CD14-positive monocyte (primary cell): ENCODE measurements at regions not wholly inside any gene's neighbourhood (a gene's known extent, or its start where the extent isn't known, plus 50 kb on each side); places are given as distances from the start of the nearest gene placed in this dataset.

Experiments used
- DNase-seq, 3 donors: peaks; one replicate each; pipeline ENCODE4 v3.0.0-alpha.2; 2011 to 2022
- H2AFZ ChIP-seq: 2 replicates; pipeline ENCODE4 v1.6.0; 2012; ENCODE audit warnings: mild to moderate bottlenecking, low read depth, low read length, inconsistent platforms; ENCODE audit not compliant: insufficient read depth, poor library complexity, severe bottlenecking
- H3K27ac ChIP-seq, 2 donors: 1 replicate in 1 of 2; 2 replicates in 1 of 2; pipeline ENCODE4 v1.5.1; 2012 to 2013; ENCODE audit warnings: low read length in 2 of 2, control low read depth in 1 of 2, inconsistent platforms in 1 of 2, low read depth in 1 of 2, mild to moderate bottlenecking in 1 of 2
- H3K27me3 ChIP-seq, 2 donors: one replicate each; pipeline versions ENCODE4 v1.6.0 to v1.6.1; 2011 to 2013; ENCODE audit warnings: low read length in 2 of 2; ENCODE audit not compliant: control insufficient read depth in 2 of 2, insufficient read depth in 2 of 2
- H3K36me3 ChIP-seq, 2 donors: replicated peaks in 1 of 2; 1 replicate in 1 of 2; 2 replicates in 1 of 2; pipeline versions ENCODE4 v1.5.1 to v1.6.1; 2012 to 2013; ENCODE audit warnings: low read length in 2 of 2, control low read depth in 1 of 2, inconsistent platforms in 1 of 2, mild to moderate bottlenecking in 1 of 2; ENCODE audit not compliant: insufficient read depth in 2 of 2, control insufficient read depth in 1 of 2
- H3K4me1 ChIP-seq, 2 donors: 1 replicate in 1 of 2; 2 replicates in 1 of 2; pipeline versions ENCODE4 v1.5.1 to v1.6.1; 2012 to 2013; ENCODE audit warnings: low read length in 2 of 2, control low read depth in 1 of 2, inconsistent platforms in 1 of 2, mild to moderate bottlenecking in 1 of 2, moderate library complexity in 1 of 2; ENCODE audit not compliant: insufficient read depth in 2 of 2, control insufficient read depth in 1 of 2
- H3K4me2 ChIP-seq: replicated peaks from 2 replicates; pipeline ENCODE3; 2012; ENCODE audit warnings: low read length, moderate library complexity, mild to moderate bottlenecking; ENCODE audit not compliant: poor library complexity, severe bottlenecking; ENCODE audit errors: extremely low read depth
- H3K4me3 ChIP-seq, 3 experiments: fragments of 200-600 bp in 1 of 3; sonication (generic) in 1 of 3; replicated peaks in 1 of 3; 1 replicate in 2 of 3; 2 replicates in 1 of 3; pipeline ENCODE4 v1.5.1; 2011 to 2013; ENCODE audit warnings: low read length in 3 of 3, mild to moderate bottlenecking in 3 of 3, control low read depth in 2 of 3, low read depth in 2 of 3, inconsistent platforms in 1 of 3, moderate library complexity in 1 of 3
- H3K79me2 ChIP-seq: 2 replicates; pipeline ENCODE4 v1.6.0; 2012; ENCODE audit warnings: mild to moderate bottlenecking, control low read depth, inconsistent platforms, low read length, moderate library complexity; ENCODE audit not compliant: insufficient read depth
- H3K9ac ChIP-seq: 2 replicates; pipeline ENCODE4 v1.6.0; 2017; ENCODE audit warnings: low read length, mild to moderate bottlenecking; ENCODE audit not compliant: insufficient read depth, poor library complexity, severe bottlenecking
- H3K9me3 ChIP-seq, 2 donors: replicated peaks in 1 of 2; 1 replicate in 1 of 2; 2 replicates in 1 of 2; pipeline versions ENCODE4 v1.5.1 to v1.6.1; 2012 to 2013; ENCODE audit warnings: low read length in 2 of 2, control low read depth in 1 of 2; ENCODE audit not compliant: control insufficient read depth in 1 of 2, insufficient read depth in 1 of 2
- H4K20me1 ChIP-seq: 2 replicates; pipeline ENCODE4 v1.6.0; 2012; ENCODE audit warnings: mild to moderate bottlenecking, low read length, control low read depth, moderate library complexity; ENCODE audit not compliant: insufficient read depth
- H3K27ac Mint-ChIP-seq, 7 donors: one replicate each; pipeline ENCODE4 v1.8.0; 2020; ENCODE audit warnings: mild to moderate bottlenecking in 7 of 7, mixed read lengths in 7 of 7, moderate library complexity in 6 of 7, inconsistent platforms in 2 of 7
- H3K27me3 Mint-ChIP-seq, 3 donors: one replicate each; pipeline ENCODE4 v1.8.0; 2021 to 2022; ENCODE audit warnings: low read depth in 3 of 3, mild to moderate bottlenecking in 3 of 3, mixed read lengths in 3 of 3, moderate library complexity in 3 of 3, inconsistent platforms in 1 of 3
- H3K36me3 Mint-ChIP-seq, 2 donors: one replicate each; pipeline ENCODE4 v1.8.0; 2020; ENCODE audit warnings: mixed read lengths in 2 of 2, inconsistent platforms in 1 of 2, mild to moderate bottlenecking in 1 of 2
- H3K4me1 Mint-ChIP-seq: one replicate; pipeline ENCODE4 v1.8.0; 2020; ENCODE audit warnings: mild to moderate bottlenecking, mixed read lengths
- H3K4me3 Mint-ChIP-seq, 2 donors: one replicate each; pipeline ENCODE4 v1.8.0; 2020; ENCODE audit warnings: mild to moderate bottlenecking in 2 of 2, mixed read lengths in 2 of 2, moderate library complexity in 1 of 2
- H3K9me3 Mint-ChIP-seq, 7 donors: one replicate each; pipeline ENCODE4 v1.8.0; 2020 to 2022; ENCODE audit warnings: mixed read lengths in 7 of 7, mild to moderate bottlenecking in 6 of 7, moderate library complexity in 6 of 7, inconsistent platforms in 2 of 7
- CTCF ChIP-seq: fragments of 200-600 bp; IDR thresholded peaks from one replicate; pipeline ENCODE4 v1.8.0; 2022; ENCODE audit warnings: antibody characterized with exemption, mild to moderate bottlenecking
- WGBS: methylation state at CpG from one replicate; pipeline ENCODE4 v1.1.5; 2013; ENCODE audit warnings: missing lambda C conversion rate; ENCODE audit not compliant: insufficient coverage; 5-methylcytosine and 5-hydroxymethylcytosine counted together
- intact Hi-C, 2 donors: fragments of 100-400 bp; cut with micrococcal nuclease; formaldehyde crosslinking; loops; one replicate each; pipeline versions ENCODE4 v1.15.0 to v1.15.1; 2023

- H3K27me3 Mint-ChIP-seq, result no peaks in the 10 kb centered on the region
- no peak overlapping the region for H3K4me3 ChIP-seq
- no peak overlapping the region for H3K9ac ChIP-seq
- no peak overlapping the region for H3K4me3 Mint-ChIP-seq
- WGBS, result no CpG with 5 or more reads among the region's 5 CpGs
- no peak overlapping the region for H2AFZ ChIP-seq
- no peak for TF ChIP-seq CTCF
- no peak for DNase-seq
- no peak overlapping the region for H3K27ac ChIP-seq
- no peaks in the 10 kb centered on the region for H4K20me1 ChIP-seq
- H3K27ac Mint-ChIP-seq, result no peak overlapping the region
- no peaks in the 10 kb centered on the region for H3K36me3 Mint-ChIP-seq
- no peaks in the 10 kb centered on the region for H3K36me3 ChIP-seq
- H3K9me3 Mint-ChIP-seq, result peaks cover 0 to 7% (median 1%) of the 10 kb centered on the region in 7 donors
- no peak overlapping the region for H3K4me2 ChIP-seq
- H3K4me1 Mint-ChIP-seq, result no peaks in the 10 kb centered on the region
- intact Hi-C loops, result no loop called here
- H3K9me3 ChIP-seq, result no peaks in the 10 kb centered on the region
- no peaks in the 10 kb centered on the region for H3K27me3 ChIP-seq
- no peaks in the 10 kb centered on the region for H3K4me1 ChIP-seq
- no peaks in the 10 kb centered on the region for H3K79me2 ChIP-seq
Measured at GRCh38 chr13:39134574-39134973, 96.3 kb downstream of the NHLRC3 start.

- Histone ChIP-seq H3K79me2 (no peaks in the 10 kb centered on the region), H3K27me3 (no peaks in the 10 kb centered on the region), H2AFZ (no peak overlapping the region), H3K9me3 (no peaks in the 10 kb centered on the region), H3K27ac (no peak overlapping the region), H3K4me1 (no peaks in the 10 kb centered on the region), H4K20me1 (no peaks in the 10 kb centered on the region), H3K36me3 (no peaks in the 10 kb centered on the region), H3K4me2 (no peak overlapping the region), H3K4me3 (no peak overlapping the region), H3K9ac (no peak overlapping the region)
- no peak for TF ChIP-seq CTCF
- no peaks in the 10 kb centered on the region for H3K4me1 Mint-ChIP-seq
- intact Hi-C loops, result loop anchor here in 1 of 2 donors (10.0 kb wide), 1 partner anchor 470 kb away; no protein-coding TSS in a partner anchor
- no peak overlapping the region for H3K27ac Mint-ChIP-seq
- DNase-seq, result no peak
- H3K9me3 Mint-ChIP-seq, result peaks cover 0 to 1% (median 0%) of the 10 kb centered on the region in 7 donors
- no peak overlapping the region for H3K4me3 Mint-ChIP-seq
- H3K27me3 Mint-ChIP-seq, result peaks cover 4 to 15% (median 7%) of the 10 kb centered on the region in 3 donors
- WGBS, result no CpG with 5 or more reads among the region's 2 CpGs
- no peaks in the 10 kb centered on the region for H3K36me3 Mint-ChIP-seq
Measured at GRCh38 chr13:39144391-39144790, 106.1 kb downstream of the NHLRC3 start.
